CD4-positive, alpha-beta T cell (primary cell): ENCODE measurements at regions not wholly inside any gene's neighbourhood (a gene's known extent, or its start where the extent isn't known, plus 50 kb on each side); places are given as distances from the start of the nearest gene placed in this dataset.
"Not testable (repeated sequence)": the region's sequence is repeated elsewhere in the genome, so short reads cannot be mapped to it uniquely, and the experiment has no call there.

Experiments used
- ATAC-seq: fragments of 200-7000 bp; cut with Tn5 transposase; one replicate; pipeline ENCODE4 v1.10.0; 2022; ENCODE audit warnings: mild to moderate bottlenecking; ENCODE audit not compliant: poor library complexity
- CTCF ChIA-PET: fragments of 350-600 bp; sonication (Branson Sonifier 250); formaldehyde crosslinking; loops from one replicate; lab custom pipeline; 2021; ENCODE audit warnings: antibody characterized with exemption, inconsistent platforms; lab: Charles Lee
- POLR2A ChIA-PET: fragments of 350-600 bp; sonication (Branson Sonifier 250); formaldehyde crosslinking; loops from one replicate; lab custom pipeline; 2021; ENCODE audit warnings: antibody characterized with exemption, inconsistent platforms; lab: Charles Lee
- DNase-seq, 14 experiments: peaks; one replicate each; pipeline ENCODE4 v3.0.0-alpha.2; 2013 to 2020; ENCODE audit warnings: mixed read lengths in 2 of 14
- H3K27ac ChIP-seq, 2 donors: one replicate each; pipeline versions ENCODE4 v1.5.1 to v1.7.0; 2013; ENCODE audit warnings: low read length in 2 of 2, low read depth in 1 of 2, mild to moderate bottlenecking in 1 of 2
- H3K27me3 ChIP-seq, 2 experiments: 1 replicate in 1 of 2; 2 replicates in 1 of 2; pipeline versions ENCODE4 v1.6.1 to v1.7.0; 2013; ENCODE audit warnings: low read length in 2 of 2, control low read depth in 1 of 2, mild to moderate bottlenecking in 1 of 2, moderate library complexity in 1 of 2; ENCODE audit not compliant: insufficient read depth in 2 of 2, control insufficient read depth in 1 of 2
- H3K36me3 ChIP-seq: one replicate; pipeline ENCODE4 v1.6.1; 2013; ENCODE audit warnings: low read length, control low read depth; ENCODE audit not compliant: insufficient read depth
- H3K4me1 ChIP-seq: one replicate; pipeline ENCODE4 v1.6.1; 2013; ENCODE audit warnings: low read length, control low read depth; ENCODE audit not compliant: insufficient read depth
- H3K4me3 ChIP-seq: one replicate; pipeline ENCODE4 v1.5.1; 2013; ENCODE audit warnings: mild to moderate bottlenecking, low read length, moderate library complexity
- H3K9me3 ChIP-seq, 2 experiments: 1 replicate in 1 of 2; 2 replicates in 1 of 2; pipeline versions ENCODE4 v1.6.1 to v1.7.0; 2013; ENCODE audit warnings: low read length in 2 of 2, mild to moderate bottlenecking in 2 of 2, control low read depth in 1 of 2, moderate library complexity in 1 of 2; ENCODE audit not compliant: control insufficient read depth in 1 of 2, insufficient read depth in 1 of 2
- H3K27ac Mint-ChIP-seq: one replicate; pipeline ENCODE4 v1.8.0; 2020; ENCODE audit warnings: mixed read lengths
- H3K27me3 Mint-ChIP-seq: one replicate; pipeline ENCODE4 v1.8.0; 2021; ENCODE audit warnings: mixed read lengths
- H3K36me3 Mint-ChIP-seq: one replicate; pipeline ENCODE4 v1.8.0; 2021; ENCODE audit warnings: low read depth, mixed read lengths
- H3K4me1 Mint-ChIP-seq: one replicate; pipeline ENCODE4 v1.8.0; 2021; ENCODE audit warnings: low read depth, mixed read lengths
- H3K4me3 Mint-ChIP-seq: one replicate; pipeline ENCODE4 v1.8.0; 2020; ENCODE audit warnings: mild to moderate bottlenecking, mixed read lengths
- H3K9me3 Mint-ChIP-seq: one replicate; pipeline ENCODE4 v1.8.0; 2020; ENCODE audit warnings: mixed read lengths
- intact Hi-C, 2 experiments: fragments of 100-400 bp; cut with DNase I in 1 of 2; cut with micrococcal nuclease in 1 of 2; formaldehyde crosslinking; loops; one replicate each; pipeline versions ENCODE4 v1.15.1 to v1.9.0; 2023 to 2025; cut with DNase I, micrococcal nuclease
- TF ChIP-seq, protein P1 (sequence below): fragments of 200-600 bp; IDR thresholded peaks from one replicate; pipeline ENCODE4 v1.8.0; 2022; ENCODE audit warnings: antibody characterized with exemption, mild to moderate bottlenecking

- ChIA-PET CTCF (no interaction called here), POLR2A (no interaction called here)
- intact Hi-C loops, result no loop called here
- no peak for ATAC-seq
- Histone ChIP-seq H3K36me3 (no peaks in the 10 kb centered on the region), H3K4me1 (no peaks in the 10 kb centered on the region), H3K27ac (no peak overlapping the region), H3K9me3 (peaks cover 4 to 14% of the 10 kb centered on the region in 2 experiments), H3K27me3 (no peaks in the 10 kb centered on the region), H3K4me3 (no peak overlapping the region)
- no peak for DNase-seq
- Mint-ChIP-seq H3K4me3 (no peak overlapping the region), H3K27ac (no peak overlapping the region), H3K9me3 (peaks cover 8% of the 10 kb centered on the region), H3K27me3 (no peaks in the 10 kb centered on the region), H3K36me3 (no peaks in the 10 kb centered on the region), H3K4me1 (no peaks in the 10 kb centered on the region)
- TF ChIP-seq, protein P1, sequence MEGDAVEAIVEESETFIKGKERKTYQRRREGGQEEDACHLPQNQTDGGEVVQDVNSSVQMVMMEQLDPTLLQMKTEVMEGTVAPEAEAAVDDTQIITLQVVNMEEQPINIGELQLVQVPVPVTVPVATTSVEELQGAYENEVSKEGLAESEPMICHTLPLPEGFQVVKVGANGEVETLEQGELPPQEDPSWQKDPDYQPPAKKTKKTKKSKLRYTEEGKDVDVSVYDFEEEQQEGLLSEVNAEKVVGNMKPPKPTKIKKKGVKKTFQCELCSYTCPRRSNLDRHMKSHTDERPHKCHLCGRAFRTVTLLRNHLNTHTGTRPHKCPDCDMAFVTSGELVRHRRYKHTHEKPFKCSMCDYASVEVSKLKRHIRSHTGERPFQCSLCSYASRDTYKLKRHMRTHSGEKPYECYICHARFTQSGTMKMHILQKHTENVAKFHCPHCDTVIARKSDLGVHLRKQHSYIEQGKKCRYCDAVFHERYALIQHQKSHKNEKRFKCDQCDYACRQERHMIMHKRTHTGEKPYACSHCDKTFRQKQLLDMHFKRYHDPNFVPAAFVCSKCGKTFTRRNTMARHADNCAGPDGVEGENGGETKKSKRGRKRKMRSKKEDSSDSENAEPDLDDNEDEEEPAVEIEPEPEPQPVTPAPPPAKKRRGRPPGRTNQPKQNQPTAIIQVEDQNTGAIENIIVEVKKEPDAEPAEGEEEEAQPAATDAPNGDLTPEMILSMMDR, result no peak
Measured at GRCh38 chr9:11192993-11193392, 580.2 kb upstream of the PTPRD start.

- TF ChIP-seq, protein P1, result no peak
- H3K4me1 Mint-ChIP-seq, result no peaks in the 10 kb centered on the region
- ATAC-seq (no peak), DNase-seq (no peak)
- POLR2A ChIA-PET, result no interaction called here
- H3K36me3 ChIP-seq, result no peaks in the 10 kb centered on the region
- no peak overlapping the region for H3K27ac ChIP-seq
- CTCF ChIA-PET, result no interaction called here
- peaks cover 6% of the 10 kb centered on the region for H3K9me3 Mint-ChIP-seq
- H3K27ac Mint-ChIP-seq, result no peak overlapping the region
- H3K9me3 ChIP-seq, result peaks cover 0 to 9% of the 10 kb centered on the region in 2 experiments
- H3K27me3 Mint-ChIP-seq, result no peaks in the 10 kb centered on the region
- no peaks in the 10 kb centered on the region for H3K27me3 ChIP-seq
- no peaks in the 10 kb centered on the region for H3K36me3 Mint-ChIP-seq
- H3K4me3 Mint-ChIP-seq, result no peak overlapping the region
- intact Hi-C loops, result no loop called here
- no peaks in the 10 kb centered on the region for H3K4me1 ChIP-seq
- H3K4me3 ChIP-seq, result no peak overlapping the region
Measured at GRCh38 chr9:11194246-11194645, 581.4 kb upstream of the PTPRD start.

GRCh38 chr9:11196840-11197365, 584.1 kb upstream of the PTPRD start:
- H3K36me3 ChIP-seq, H3K27me3 ChIP-seq, H3K4me3 Mint-ChIP-seq, H3K36me3 Mint-ChIP-seq, CTCF ChIA-PET, H3K27ac Mint-ChIP-seq, H3K4me1 ChIP-seq, H3K4me3 ChIP-seq, H3K27ac ChIP-seq, H3K9me3 Mint-ChIP-seq, DNase-seq, intact Hi-C loops, POLR2A ChIA-PET, H3K4me1 Mint-ChIP-seq, H3K9me3 ChIP-seq, H3K27me3 Mint-ChIP-seq, ATAC-seq: not testable (repeated sequence)

GRCh38 chr9:11199335-11199734, 586.5 kb upstream of the PTPRD start:
- H3K27ac ChIP-seq, result no peak overlapping the region
- no peaks in the 10 kb centered on the region for H3K27me3 ChIP-seq
- Mint-ChIP-seq H3K36me3 (no peaks in the 10 kb centered on the region), H3K27me3 (no peaks in the 10 kb centered on the region), H3K27ac (no peak overlapping the region), H3K4me1 (no peaks in the 10 kb centered on the region), H3K4me3 (no peak overlapping the region), H3K9me3 (peaks cover 5% of the 10 kb centered on the region)
- TF ChIP-seq, protein P1, result no peak
- H3K9me3 ChIP-seq, result peaks cover 0 to 9% of the 10 kb centered on the region in 2 experiments
- DNase-seq, result no peak
- POLR2A ChIA-PET, result no interaction called here
- H3K36me3 ChIP-seq, result no peaks in the 10 kb centered on the region
- H3K4me3 ChIP-seq, result no peak overlapping the region
- no peak for ATAC-seq
- intact Hi-C loops, result no loop called here
- H3K4me1 ChIP-seq, result no peaks in the 10 kb centered on the region
- CTCF ChIA-PET, result no interaction called here
